ENCODE measurements at regions not wholly inside any gene's neighbourhood (a gene's known extent, or its start where the extent isn't known, plus 50 kb on each side); places are given as distances from the start of the nearest gene placed in this dataset.

- no peak for DNase-seq
Observed at GRCh38 chr1:38126970-38127369, 80.4 kb upstream of the POU3F1 start.

- no peak for DNase-seq
Observed at GRCh38 chr1:38125837-38126520, 79.4 kb upstream of the POU3F1 start.

- DNase-seq, result no peak
Observed at GRCh38 chr1:38125016-38125415, 78.4 kb upstream of the POU3F1 start.

GRCh38 chr1:38123356-38124135, 77.0 kb upstream of the POU3F1 start:
- no peak for DNase-seq

- no peak for DNase-seq
Observed at GRCh38 chr1:38121231-38121680, 74.7 kb upstream of the POU3F1 start.

- DNase-seq, result no peak
Observed at GRCh38 chr1:38120552-38121230, 74.1 kb upstream of the POU3F1 start.

- DNase-seq, result no peak
Observed at GRCh38 chr1:38118976-38119375, 72.4 kb upstream of the POU3F1 start.

- no peak for DNase-seq
Observed at GRCh38 chr1:38117444-38117887, 70.9 kb upstream of the POU3F1 start.

- DNase-seq, result no peak
Observed at GRCh38 chr1:38115682-38116202, 69.1 kb upstream of the POU3F1 start.

GRCh38 chr1:38115226-38115625, 68.6 kb upstream of the POU3F1 start:
- no peak for DNase-seq

- no peak for DNase-seq
Observed at GRCh38 chr1:38114241-38115026, 67.8 kb upstream of the POU3F1 start.

- DNase-seq, result no peak
Observed at GRCh38 chr1:38113159-38113666, 66.6 kb upstream of the POU3F1 start.

- DNase-seq, result no peak
Observed at GRCh38 chr1:38111589-38111988, 65.0 kb upstream of the POU3F1 start.

- no peak for DNase-seq
Observed at GRCh38 chr1:38105267-38105666, 58.7 kb upstream of the POU3F1 start.

- no peak for DNase-seq
Observed at GRCh38 chr1:38102636-38103035, 56.0 kb upstream of the POU3F1 start.

GRCh38 chr1:38101037-38101785, 54.6 kb upstream of the POU3F1 start:
- no peak for DNase-seq

- DNase-seq, result no peak
Observed at GRCh38 chr1:38098101-38098847, 51.7 kb upstream of the POU3F1 start.

- no peak for DNase-seq
Observed at GRCh38 chr1:38097284-38097898, 50.8 kb upstream of the POU3F1 start.
